ENCODE measurements at regions not wholly inside any gene's neighbourhood (a gene's known extent, or its start where the extent isn't known, plus 50 kb on each side); places are given as distances from the start of the nearest gene placed in this dataset.

GRCh38 chr6:170085475-170086401 lies 205.1 kb downstream of the DLL1 start:
- TF ChIP-seq CTCF (IDR thresholded peaks at IDR 0.05), result no peak
- Histone ChIP-seq H3K4me1 (no peaks in the 10 kb centered on the region), H3K27me3 (no peaks in the 10 kb centered on the region), H3K27ac (peak overlapping the region; percentile 56 to 65), H3K9me3 (no peaks in the 10 kb centered on the region), H3K4me3 (no peak overlapping the region), H3K36me3 (no peaks in the 10 kb centered on the region)
- intact Hi-C loops (cut with DNase I), result no loop called here
- DNase-seq (ENCODE audit: low spot score in 2 of 2), result peak in 1 of 2 donors; percentile 61

GRCh38 chr6:170084166-170084730 lies 206.6 kb downstream of the DLL1 start:
- Histone ChIP-seq H3K4me3 (no peak overlapping the region), H3K9me3 (no peaks in the 10 kb centered on the region), H3K36me3 (no peaks in the 10 kb centered on the region), H3K27ac (no peak overlapping the region), H3K27me3 (no peaks in the 10 kb centered on the region), H3K4me1 (no peaks in the 10 kb centered on the region)
- DNase-seq (ENCODE audit: low spot score in 2 of 2), result no peak
- TF ChIP-seq CTCF (IDR thresholded peaks at IDR 0.05), result no peak
- intact Hi-C loops (cut with DNase I), result no loop called here

DNA sequence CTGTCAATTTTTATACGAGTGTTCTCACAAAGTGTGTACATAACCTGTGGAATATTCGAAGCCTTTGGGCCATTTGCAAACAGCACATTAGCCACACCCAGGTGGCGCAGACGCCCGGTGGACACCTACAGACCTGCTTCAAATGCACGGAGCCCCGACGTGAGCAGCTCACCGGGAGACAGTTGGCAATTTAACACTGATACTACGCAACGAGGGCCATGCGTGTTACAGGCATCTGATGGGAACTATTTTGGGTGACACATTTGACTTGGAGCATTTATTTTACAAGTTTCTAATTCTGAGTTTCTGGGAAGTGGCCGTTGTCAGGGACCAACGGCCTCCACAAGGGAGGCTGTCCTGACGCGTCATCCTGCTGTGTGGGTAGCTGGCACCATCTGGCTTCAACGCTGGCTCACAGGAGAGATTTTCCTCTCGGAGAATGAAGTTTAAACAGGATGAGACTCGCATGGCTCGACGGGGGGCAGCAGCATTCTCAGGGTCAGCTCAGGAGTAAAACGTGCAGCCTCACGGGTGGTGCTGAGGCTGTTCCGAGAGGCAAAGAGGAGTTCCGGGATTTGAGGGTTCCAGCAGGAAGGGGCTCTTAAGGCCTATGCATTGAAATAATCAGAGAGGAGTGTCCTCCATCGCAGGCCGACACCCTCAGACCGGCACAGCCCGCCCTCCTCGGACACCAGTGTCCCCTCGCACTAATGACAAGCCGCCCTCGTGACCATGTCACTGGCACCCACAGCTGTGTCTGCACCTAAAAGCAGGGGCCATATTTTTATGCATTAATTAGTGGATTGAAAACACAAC lies 207.4 kb downstream of the DLL1 start:
- Histone ChIP-seq H3K36me3 (no peaks in the 10 kb centered on the region), H3K4me1 (no peaks in the 10 kb centered on the region), H3K9me3 (no peaks in the 10 kb centered on the region), H3K27ac (no peak overlapping the region), H3K4me3 (no peak overlapping the region), H3K27me3 (no peaks in the 10 kb centered on the region)
- intact Hi-C loops (cut with DNase I), result no loop called here
- TF ChIP-seq CTCF (IDR thresholded peaks at IDR 0.05), result no peak
- no peak for DNase-seq (ENCODE audit: low spot score in 2 of 2)

- no peak overlapping the region for H3K4me3 ChIP-seq
- no peaks in the 10 kb centered on the region for H3K9me3 ChIP-seq
- intact Hi-C loops (cut with DNase I), result no loop called here
- H3K27me3 ChIP-seq, result no peaks in the 10 kb centered on the region
- H3K27ac ChIP-seq, result no peak overlapping the region
- H3K36me3 ChIP-seq, result no peaks in the 10 kb centered on the region
- no peak for DNase-seq (ENCODE audit: low spot score in 2 of 2)
- H3K4me1 ChIP-seq, result no peaks in the 10 kb centered on the region
- TF ChIP-seq CTCF (IDR thresholded peaks at IDR 0.05), result no peak
Observed at GRCh38 chr6:170082531-170083187, 208.2 kb downstream of the DLL1 start.

DNA sequence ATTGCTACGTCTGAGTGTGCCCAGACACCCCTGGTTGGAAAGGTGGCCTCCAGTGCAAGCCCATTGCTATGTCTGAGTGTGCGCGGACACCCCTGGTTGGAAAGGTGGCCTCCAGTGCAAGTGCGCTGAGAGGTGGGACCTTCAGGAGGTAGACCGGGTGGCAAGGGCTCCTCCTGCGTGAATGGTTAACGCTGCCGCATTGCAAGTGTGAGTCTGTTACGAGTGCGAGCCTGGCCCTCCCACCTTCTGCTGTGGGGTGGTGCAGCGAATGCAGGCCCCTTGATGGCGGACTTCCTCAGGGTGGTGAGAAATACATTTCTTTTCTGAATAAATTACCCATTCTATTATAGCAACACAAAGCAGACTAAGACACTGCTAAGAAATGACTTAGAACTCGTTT lies 208.8 kb downstream of the DLL1 start:
- intact Hi-C loops (cut with DNase I), result no loop called here
- H3K27ac ChIP-seq, result no peak overlapping the region
- no peak for DNase-seq (ENCODE audit: low spot score in 2 of 2)

More for the DNA sequence above, 208.8 kb downstream of the DLL1 start:
- H3K27me3 ChIP-seq, result no peaks in the 10 kb centered on the region
- no peaks in the 10 kb centered on the region for H3K9me3 ChIP-seq
- no peak overlapping the region for H3K4me3 ChIP-seq
- TF ChIP-seq CTCF (IDR thresholded peaks at IDR 0.05), result no peak
- H3K36me3 ChIP-seq, result no peaks in the 10 kb centered on the region
- no peaks in the 10 kb centered on the region for H3K4me1 ChIP-seq
